ENCODE measurements at regions not wholly inside any gene's neighbourhood (a gene's known extent, or its start where the extent isn't known, plus 50 kb on each side); places are given as distances from the start of the nearest gene placed in this dataset.
"Not testable (repeated sequence)": the region's sequence is repeated elsewhere in the genome, so short reads cannot be mapped to it uniquely, and the experiment has no call there.

- H3K36me3 Mint-ChIP-seq (ENCODE audit: insufficient read depth, unreplicated experiment) = no peaks in the 10 kb centered on the region
- no peak for TF ChIP-seq CTCF (IDR thresholded peaks at IDR 0.05; ENCODE audit: unreplicated experiment)
- no peaks in the 10 kb centered on the region for H3K27me3 Mint-ChIP-seq (ENCODE audit: unreplicated experiment)
- BruUV-seq (replicated peaks) = no TSS peak
- CTCF ChIA-PET = interaction anchor here (1.2 kb wide), 1 partner anchor 10 kb away, joined by 5 read pairs; no protein-coding TSS in a partner anchor
- no peak for DNase-seq
- H3K4me1 Mint-ChIP-seq (ENCODE audit: low read depth, unreplicated experiment) = no peaks in the 10 kb centered on the region
- no peak overlapping the region for H3K4me3 Mint-ChIP-seq (ENCODE audit: low read depth, unreplicated experiment)
- H3K9me3 Mint-ChIP-seq (ENCODE audit: low read depth, unreplicated experiment) = no peaks in the 10 kb centered on the region
- intact Hi-C loops (cut with micrococcal nuclease; ENCODE audit: unreplicated experiment) = no loop called here
- H3K27ac Mint-ChIP-seq (ENCODE audit: unreplicated experiment) = no peak overlapping the region
Observed at GRCh38 chr6:79810871-79811270, 136.5 kb downstream of the ELOVL4 start.

GRCh38 chr6:79810185-79810705 is 137.1 kb downstream of the ELOVL4 start:
- H3K36me3 Mint-ChIP-seq (ENCODE audit: insufficient read depth, unreplicated experiment) = no peaks in the 10 kb centered on the region
- H3K27me3 Mint-ChIP-seq (ENCODE audit: unreplicated experiment) = no peaks in the 10 kb centered on the region
- H3K4me3 Mint-ChIP-seq (ENCODE audit: low read depth, unreplicated experiment) = no peak overlapping the region
- CTCF ChIA-PET = interaction anchor here (1.2 kb wide), 1 partner anchor 9 kb away, joined by 5 read pairs; no protein-coding TSS in a partner anchor
- no peak for TF ChIP-seq CTCF (IDR thresholded peaks at IDR 0.05; ENCODE audit: unreplicated experiment)
- BruUV-seq (replicated peaks) = no TSS peak
- intact Hi-C loops (cut with micrococcal nuclease; ENCODE audit: unreplicated experiment) = no loop called here
- DNase-seq = no peak
- no peaks in the 10 kb centered on the region for H3K4me1 Mint-ChIP-seq (ENCODE audit: low read depth, unreplicated experiment)
- H3K27ac Mint-ChIP-seq (ENCODE audit: unreplicated experiment) = no peak overlapping the region
- H3K9me3 Mint-ChIP-seq (ENCODE audit: low read depth, unreplicated experiment) = peaks cover 3% of the 10 kb centered on the region

- Mint-ChIP-seq H3K4me1 (ENCODE audit: low read depth, unreplicated experiment) (no peaks in the 10 kb centered on the region), H3K27ac (ENCODE audit: unreplicated experiment) (no peak overlapping the region), H3K36me3 (ENCODE audit: insufficient read depth, unreplicated experiment) (no peaks in the 10 kb centered on the region), H3K9me3 (ENCODE audit: low read depth, unreplicated experiment) (peaks cover 3% of the 10 kb centered on the region), H3K27me3 (ENCODE audit: unreplicated experiment) (no peaks in the 10 kb centered on the region), H3K4me3 (ENCODE audit: low read depth, unreplicated experiment) (no peak overlapping the region)
- DNase-seq = no peak
- CTCF ChIA-PET = interaction anchor here (0.5 kb wide), 1 partner anchor 9 kb away, joined by 4 read pairs; no protein-coding TSS in a partner anchor
- intact Hi-C loops (cut with micrococcal nuclease; ENCODE audit: unreplicated experiment) = no loop called here
- TF ChIP-seq CTCF (IDR thresholded peaks at IDR 0.05; ENCODE audit: unreplicated experiment) = no peak
- no TSS peak for BruUV-seq (replicated peaks)
Observed at GRCh38 chr6:79808921-79809320, 138.4 kb downstream of the ELOVL4 start.

GRCh38 chr6:79806661-79807060 is 140.7 kb downstream of the ELOVL4 start:
- CTCF ChIA-PET = not testable (repeated sequence)

GRCh38 chr6:79804732-79805131 is 142.6 kb downstream of the ELOVL4 start:
- Mint-ChIP-seq H3K27me3 (ENCODE audit: unreplicated experiment) (no peaks in the 10 kb centered on the region), H3K4me3 (ENCODE audit: low read depth, unreplicated experiment) (no peak overlapping the region), H3K4me1 (ENCODE audit: low read depth, unreplicated experiment) (no peaks in the 10 kb centered on the region), H3K9me3 (ENCODE audit: low read depth, unreplicated experiment) (peaks cover 3% of the 10 kb centered on the region), H3K27ac (ENCODE audit: unreplicated experiment) (no peak overlapping the region), H3K36me3 (ENCODE audit: insufficient read depth, unreplicated experiment) (no peaks in the 10 kb centered on the region)
- CTCF ChIA-PET = no interaction called here
- DNase-seq = no peak
- TF ChIP-seq CTCF (IDR thresholded peaks at IDR 0.05; ENCODE audit: unreplicated experiment) = no peak
- intact Hi-C loops (cut with micrococcal nuclease; ENCODE audit: unreplicated experiment) = no loop called here
- no TSS peak for BruUV-seq (replicated peaks)

More at GRCh38 chr6:79806661-79807060, 140.7 kb downstream of the ELOVL4 start:
- H3K27ac Mint-ChIP-seq (ENCODE audit: unreplicated experiment); BruUV-seq (replicated peaks); intact Hi-C loops (cut with micrococcal nuclease; ENCODE audit: unreplicated experiment); H3K4me3 Mint-ChIP-seq (ENCODE audit: low read depth, unreplicated experiment); DNase-seq; H3K4me1 Mint-ChIP-seq (ENCODE audit: low read depth, unreplicated experiment); H3K9me3 Mint-ChIP-seq (ENCODE audit: low read depth, unreplicated experiment); H3K36me3 Mint-ChIP-seq (ENCODE audit: insufficient read depth, unreplicated experiment); H3K27me3 Mint-ChIP-seq (ENCODE audit: unreplicated experiment): not testable (repeated sequence)
